HG03159 (cell line): ENCODE measurements at regions not wholly inside any gene's neighbourhood (a gene's known extent, or its start where the extent isn't known, plus 50 kb on each side); places are given as distances from the start of the nearest gene placed in this dataset.
"Not testable (repeated sequence)": the region's sequence is repeated elsewhere in the genome, so short reads cannot be mapped to it uniquely, and the experiment has no call there.

ENCODE experiments used
- ATAC-seq: cut with Tn5 transposase; IDR thresholded peaks from one replicate; pipeline ENCODE4 v1.9.1; 2021; ENCODE audit warnings: mild to moderate bottlenecking, moderate library complexity; ENCODE audit not compliant: unreplicated experiment

DNA sequence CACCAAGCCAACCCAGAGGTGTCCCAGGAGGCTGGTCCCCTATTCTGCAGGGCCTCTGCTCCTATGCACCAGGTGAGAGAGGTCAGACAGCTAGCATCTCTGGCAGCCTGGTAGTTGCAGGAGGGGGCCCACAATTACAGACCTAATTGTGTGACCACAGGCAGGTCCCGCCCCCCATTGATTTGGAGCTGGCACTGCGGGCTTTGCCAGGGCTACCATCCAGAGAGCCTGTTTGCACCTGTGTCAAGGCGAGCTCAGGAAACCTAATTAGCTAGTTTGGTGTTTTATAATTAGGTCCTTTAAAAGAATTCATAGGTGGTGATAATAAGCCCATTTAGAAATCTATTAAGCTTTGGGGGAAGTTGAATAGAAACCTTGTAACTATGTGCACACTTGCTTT lies 90.2 kb downstream of the MRM1 start:
- ATAC-seq = no peak

DNA sequence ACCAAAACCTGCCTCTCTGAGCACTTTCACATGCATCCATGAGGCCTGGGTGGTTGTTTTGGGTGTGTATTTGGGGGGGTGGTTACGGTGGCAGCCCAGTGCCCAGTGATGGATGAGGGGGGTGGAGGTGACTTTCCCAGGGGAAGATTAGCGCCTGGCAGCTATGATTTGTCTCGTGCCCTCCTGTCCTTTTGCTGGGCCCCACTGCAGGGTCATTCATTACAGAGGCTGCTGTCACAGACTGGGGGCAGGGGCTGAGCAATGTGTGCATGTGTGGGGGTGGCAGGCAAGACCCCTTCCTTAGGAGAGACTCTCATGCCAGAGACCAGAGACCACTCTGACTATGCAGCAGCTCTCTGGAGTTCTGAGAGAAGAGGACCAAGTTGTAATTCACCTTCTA lies 93.7 kb downstream of the MRM1 start:
- no peak for ATAC-seq

- ATAC-seq = not testable (repeated sequence)
Measured at GRCh38 chr17:36695710-36696109, 94.3 kb downstream of the MRM1 start.

DNA sequence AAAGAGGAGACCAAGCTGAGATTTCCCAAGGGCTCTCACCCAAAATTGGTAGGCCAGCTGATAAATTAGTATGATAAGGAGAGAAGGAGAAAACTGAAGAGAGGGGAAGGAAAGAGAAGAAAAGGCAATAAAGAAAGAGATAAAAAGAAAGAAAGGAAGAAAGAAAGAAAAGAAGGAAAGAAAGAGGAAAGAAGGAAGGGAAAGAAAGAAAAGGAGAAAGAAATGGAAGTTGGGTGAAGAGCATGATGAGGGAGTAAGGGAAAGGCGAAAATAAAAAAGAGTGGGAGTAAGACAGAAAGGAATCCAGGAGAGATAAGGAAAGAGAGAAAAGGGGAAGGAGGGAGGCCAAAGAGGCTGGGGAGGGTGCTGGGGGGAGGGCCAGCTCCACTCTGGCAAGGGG lies 95.4 kb downstream of the MRM1 start:
- ATAC-seq = no peak

- ATAC-seq = no peak
Measured at GRCh38 chr17:36697903-36698530, 96.6 kb downstream of the MRM1 start.

- ATAC-seq = no peak
Measured at GRCh38 chr17:36701429-36702099, 100.2 kb downstream of the MRM1 start.

GRCh38 chr17:36702636-36703035 lies 101.3 kb downstream of the MRM1 start:
- no peak for ATAC-seq

- ATAC-seq = no peak
Measured at GRCh38 chr17:36703860-36704266, 102.5 kb downstream of the MRM1 start.

DNA sequence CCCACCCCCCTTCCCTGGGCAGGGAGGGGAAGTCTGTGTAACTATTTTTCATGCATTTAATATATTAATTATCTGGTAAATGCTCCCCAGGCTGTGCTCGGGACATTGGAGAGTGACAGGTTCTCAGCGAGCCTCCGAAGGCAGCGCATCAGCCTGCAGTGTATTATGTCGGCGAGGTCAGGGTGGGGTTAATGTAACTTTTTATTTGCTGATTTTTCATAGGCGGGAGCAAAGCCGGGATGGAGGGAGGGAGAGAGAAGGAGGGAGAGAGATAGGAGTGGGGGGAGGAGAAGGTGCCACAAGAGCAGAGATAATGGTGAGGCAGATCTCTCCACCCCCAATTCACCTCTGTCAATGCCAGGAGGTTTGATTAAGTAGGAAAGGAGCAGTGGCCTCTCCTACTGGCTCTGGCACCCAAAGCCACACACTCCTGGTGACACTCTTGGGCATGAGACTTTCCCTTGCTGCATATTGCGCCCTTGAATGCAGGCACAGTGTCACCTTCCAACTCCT lies 104.0 kb downstream of the MRM1 start:
- ATAC-seq = no peak

DNA sequence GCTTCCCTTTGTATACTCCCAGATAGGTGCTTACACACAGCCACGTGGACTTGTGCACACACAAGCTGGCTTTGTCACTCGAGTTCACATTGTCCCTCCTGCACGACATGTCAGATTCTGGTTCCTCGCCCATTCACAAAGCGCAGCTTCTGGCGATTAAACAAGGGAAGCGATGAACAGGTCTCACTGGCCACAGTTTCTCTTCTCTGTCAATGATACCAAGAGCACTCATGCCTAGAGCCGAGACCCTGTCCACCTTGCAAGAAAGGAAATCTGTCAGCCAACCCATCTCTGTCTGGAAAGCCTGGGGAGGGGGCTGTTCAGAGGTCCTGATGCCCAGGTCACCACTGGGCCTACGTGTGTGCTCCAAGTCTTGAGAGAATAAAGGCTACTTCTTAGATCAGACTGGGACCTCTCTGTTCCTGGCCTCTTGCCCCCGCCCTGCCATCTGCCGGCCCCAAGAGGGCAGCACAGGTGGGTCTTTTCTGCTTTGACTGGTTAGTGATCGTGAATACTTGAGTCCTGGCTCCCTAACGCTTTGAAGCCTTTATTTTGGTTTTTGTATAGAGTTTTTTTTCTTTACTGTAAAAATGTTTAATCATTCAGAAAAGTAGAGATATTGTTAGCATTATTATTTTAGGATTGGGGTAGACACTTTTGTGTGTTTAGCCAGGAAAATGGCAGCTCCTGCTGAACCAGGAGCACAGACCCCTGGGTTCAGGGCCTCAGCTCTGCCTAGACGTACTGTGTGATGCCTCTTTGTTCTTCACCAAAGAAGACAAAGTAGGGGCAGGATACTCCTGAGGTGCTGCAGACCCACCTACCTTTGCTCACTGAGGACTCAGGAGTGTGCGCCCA lies 104.7 kb downstream of the MRM1 start:
- no peak for ATAC-seq

- no peak for ATAC-seq
Measured at GRCh38 chr17:36707904-36708303, 106.5 kb downstream of the MRM1 start.

GRCh38 chr17:36714789-36715188 lies 113.4 kb downstream of the MRM1 start:
- ATAC-seq = no peak

DNA sequence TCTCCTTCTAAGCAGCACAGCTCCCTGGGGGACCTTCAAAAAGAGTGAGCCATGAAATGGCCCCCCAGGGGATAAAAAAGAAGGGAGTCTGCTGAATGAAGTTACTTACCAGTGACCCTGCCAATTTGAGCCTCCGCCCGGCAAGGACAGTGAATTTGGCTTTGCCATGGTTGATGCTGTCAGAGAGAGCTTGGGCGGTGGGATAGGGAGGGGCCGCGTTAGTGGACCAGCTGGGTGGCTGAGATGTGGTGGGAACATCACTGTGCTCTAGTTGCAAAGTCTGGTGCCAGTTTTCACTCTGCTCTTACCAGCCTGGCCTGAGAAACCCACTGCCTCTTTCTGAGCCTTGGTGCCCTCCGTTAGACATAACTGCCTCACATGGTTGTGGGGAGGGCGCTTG lies 114.6 kb downstream of the MRM1 start:
- ATAC-seq = no peak

DNA sequence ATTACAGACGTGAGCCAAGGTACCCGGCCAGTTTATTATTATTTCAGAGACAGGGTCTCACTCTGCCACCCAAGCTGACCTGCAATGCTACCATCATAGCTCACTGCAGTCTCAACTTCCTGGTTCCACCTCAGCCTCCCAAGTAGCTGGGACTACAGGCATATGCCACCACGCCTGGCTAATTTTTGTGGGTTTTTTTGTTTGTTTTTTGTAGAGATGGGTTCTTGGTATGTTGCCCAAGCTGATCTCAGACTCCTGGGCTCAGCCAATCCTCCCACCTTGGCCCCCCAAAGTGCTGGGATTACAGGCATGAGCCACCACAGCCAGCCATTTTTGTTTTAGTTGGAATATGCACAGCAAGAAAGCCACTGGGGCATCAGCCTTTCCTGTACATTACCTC lies 115.7 kb downstream of the MRM1 start:
- ATAC-seq = no peak

DNA sequence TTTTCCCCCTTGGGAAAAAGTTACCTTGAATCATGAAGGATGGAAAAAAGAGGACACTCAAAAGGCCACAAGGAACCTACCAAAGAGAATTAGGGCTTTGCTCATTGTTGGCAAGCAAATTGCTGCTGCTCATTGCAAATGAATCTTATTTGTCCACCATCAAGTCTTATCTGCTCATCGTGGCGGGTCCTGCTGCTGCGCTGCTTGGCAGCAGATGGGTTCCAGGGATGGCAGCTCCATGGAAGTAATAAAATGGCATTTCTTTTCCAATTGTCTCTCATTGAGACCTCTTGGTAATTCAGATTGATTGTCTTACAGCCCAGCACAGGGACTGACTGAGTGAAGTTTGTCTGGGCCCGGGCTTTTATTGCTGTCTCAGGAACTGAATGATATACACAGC lies 118.7 kb downstream of the MRM1 start:
- no peak for ATAC-seq

DNA sequence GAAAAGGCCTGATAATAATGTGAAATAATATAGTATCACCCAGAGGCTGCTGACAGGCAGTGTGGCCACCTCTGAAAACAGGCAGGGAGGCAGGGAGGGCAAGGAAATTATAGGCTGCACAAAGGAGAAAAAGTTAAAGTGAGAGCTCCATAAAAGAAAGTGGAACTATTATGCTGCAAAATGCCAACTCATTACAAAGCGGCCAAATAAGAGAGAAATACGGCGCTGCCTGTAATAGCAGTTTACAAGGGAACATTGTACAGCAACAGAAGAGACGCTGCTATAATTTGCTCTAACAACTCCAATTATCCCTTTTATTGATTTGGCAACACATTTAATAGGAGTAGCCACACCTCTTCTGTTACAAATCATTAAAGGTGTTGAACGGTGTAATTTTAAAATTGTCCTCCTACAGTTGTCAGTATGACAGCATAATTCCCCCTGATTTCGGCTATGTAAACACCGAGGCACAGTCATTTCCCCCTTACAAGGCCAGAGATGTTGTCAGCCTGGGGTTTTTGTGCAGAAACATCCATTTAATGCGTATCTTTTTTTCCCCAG lies 120.3 kb downstream of the MRM1 start:
- ATAC-seq = peak; percentile 28

DNA sequence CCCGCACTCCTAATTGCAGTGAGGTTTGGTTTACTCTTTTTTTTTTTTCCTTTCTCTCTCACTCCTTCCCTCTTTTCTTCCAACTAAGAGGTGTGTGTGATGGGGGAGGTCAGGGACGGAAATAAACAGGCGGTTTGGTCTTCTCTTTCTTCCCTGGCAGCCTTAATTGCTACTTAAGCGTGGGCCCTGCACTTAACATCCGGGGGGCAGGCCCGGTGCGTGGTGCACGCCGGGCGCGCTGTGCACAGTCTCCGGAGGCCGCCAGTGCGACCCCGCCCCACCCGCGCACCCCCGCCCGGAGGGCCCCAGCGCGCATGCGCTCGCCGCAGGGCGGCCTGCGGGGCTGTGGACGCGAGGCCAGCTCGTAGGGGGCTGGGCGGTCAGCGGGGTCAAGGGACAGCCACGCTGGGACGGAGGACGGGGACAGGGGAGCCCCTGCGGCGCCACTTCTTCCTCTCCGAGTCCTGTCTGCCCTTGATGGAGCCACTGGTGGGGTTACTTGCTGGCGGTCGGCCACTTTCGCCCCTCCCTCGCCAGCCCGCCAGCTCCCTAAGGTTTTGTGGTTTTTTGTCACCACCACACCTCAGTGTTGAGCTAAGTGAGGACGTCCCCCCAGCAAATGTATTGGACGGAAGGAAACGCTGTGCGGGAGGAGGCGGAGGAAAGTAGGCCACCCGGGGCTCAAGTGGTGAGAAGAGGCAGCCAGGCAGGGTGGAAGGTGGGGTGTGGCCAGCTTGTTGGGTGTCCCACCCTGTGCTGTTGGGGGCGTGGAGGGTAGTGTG lies 120.9 kb downstream of the MRM1 start:
- peak; percentile 83 for ATAC-seq

GRCh38 chr17:36722903-36723263 lies 121.5 kb downstream of the MRM1 start:
- ATAC-seq = no peak

- ATAC-seq = no peak
Measured at GRCh38 chr17:36723459-36724025, 122.2 kb downstream of the MRM1 start.

DNA sequence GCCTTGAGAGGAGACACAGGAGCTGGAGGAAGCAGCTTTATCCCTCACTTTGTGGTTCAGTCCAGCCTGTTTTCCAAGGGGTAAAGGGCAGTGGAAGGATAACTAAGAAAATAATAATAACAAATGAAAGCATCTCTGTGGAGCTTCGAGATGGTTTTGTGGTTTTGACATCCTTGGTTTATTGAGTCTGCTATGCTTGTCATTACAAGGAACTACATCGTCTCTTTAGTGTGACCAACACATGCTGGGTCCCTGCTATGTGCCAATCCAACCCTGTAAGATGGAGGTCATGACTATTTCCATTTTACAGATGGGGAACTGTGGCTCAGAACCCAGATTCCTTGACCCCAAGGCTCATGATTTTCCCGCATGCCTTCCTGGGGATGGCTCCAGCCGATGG lies 124.8 kb downstream of the MRM1 start:
- no peak for ATAC-seq
